Mesenchymal stem cell (in vitro differentiated cells and primary cell): ENCODE measurements at regions not wholly inside any gene's neighbourhood (a gene's known extent, or its start where the extent isn't known, plus 50 kb on each side); places are given as distances from the start of the nearest gene placed in this dataset.

ENCODE experiments used
- DNase-seq: peaks from one replicate; pipeline ENCODE4 v3.0.0-alpha.2; 2013
- H2AFZ ChIP-seq: one replicate; pipeline ENCODE4 v1.6.1; 2013; ENCODE audit warnings: low read depth, mild to moderate bottlenecking, control low read depth, inconsistent platforms, low read length, moderate library complexity
- H2AK5ac ChIP-seq: 2 replicates; pipeline ENCODE4 v1.6.1; 2013; ENCODE audit warnings: low read length, moderate library complexity, mild to moderate bottlenecking, inconsistent platforms; ENCODE audit not compliant: severe bottlenecking
- H2BK120ac ChIP-seq: one replicate; pipeline ENCODE4 v1.6.1; 2013; ENCODE audit warnings: low read depth, mild to moderate bottlenecking, inconsistent platforms, low read length, moderate library complexity
- H2BK12ac ChIP-seq, 2 experiments: one replicate each; pipeline ENCODE4 v1.6.1; 2013; ENCODE audit warnings: inconsistent platforms in 2 of 2, low read length in 2 of 2, mild to moderate bottlenecking in 2 of 2, moderate library complexity in 2 of 2, control low read depth in 1 of 2
- H2BK15ac ChIP-seq: one replicate; pipeline ENCODE4 v1.6.1; 2013; ENCODE audit warnings: mild to moderate bottlenecking, low read depth, inconsistent platforms; ENCODE audit not compliant: poor library complexity, severe bottlenecking
- H2BK5ac ChIP-seq: 2 replicates; pipeline ENCODE4 v1.6.1; 2013; ENCODE audit warnings: low read depth, mild to moderate bottlenecking, low read length, control low read depth, inconsistent platforms; ENCODE audit not compliant: poor library complexity, severe bottlenecking
- H3K14ac ChIP-seq, 2 experiments: one replicate each; pipeline ENCODE4 v1.6.1; 2013; ENCODE audit warnings: inconsistent platforms in 2 of 2, low read length in 2 of 2, control low read depth in 1 of 2, mild to moderate bottlenecking in 1 of 2, moderate library complexity in 1 of 2
- H3K18ac ChIP-seq, 2 experiments: one replicate each; pipeline ENCODE4 v1.6.1; 2013; ENCODE audit warnings: inconsistent platforms in 2 of 2, low read length in 2 of 2, control low read depth in 1 of 2, low read depth in 1 of 2, mild to moderate bottlenecking in 1 of 2
- H3K23ac ChIP-seq, 2 experiments: one replicate each; pipeline ENCODE4 v1.6.1; 2013; ENCODE audit warnings: inconsistent platforms in 2 of 2, low read length in 2 of 2, mild to moderate bottlenecking in 2 of 2, moderate library complexity in 2 of 2, control low read depth in 1 of 2
- H3K27ac ChIP-seq: 2 replicates; pipeline ENCODE4 v1.5.1; 2013; ENCODE audit warnings: mild to moderate bottlenecking, moderate library complexity, low read length, control low read depth, inconsistent platforms; ENCODE audit not compliant: poor library complexity, severe bottlenecking
- H3K27me3 ChIP-seq, 2 experiments: 2 replicates each; pipeline versions ENCODE4 v1.6.1 to v1.7.0; 2013; ENCODE audit warnings: low read length in 2 of 2, mild to moderate bottlenecking in 2 of 2, moderate library complexity in 2 of 2, control low read depth in 1 of 2, inconsistent platforms in 1 of 2; ENCODE audit not compliant: control insufficient read depth in 1 of 2, insufficient read depth in 1 of 2
- H3K36me3 ChIP-seq, 2 experiments: 2 replicates each; pipeline versions ENCODE4 v1.6.1 to v1.7.0; 2013; ENCODE audit warnings: low read length in 2 of 2, control low read depth in 1 of 2, inconsistent platforms in 1 of 2, low read depth in 1 of 2, mild to moderate bottlenecking in 1 of 2; ENCODE audit not compliant: insufficient read depth in 2 of 2, control insufficient read depth in 1 of 2
- H3K4ac ChIP-seq, 2 experiments: one replicate each; pipeline ENCODE4 v1.6.1; 2013; ENCODE audit warnings: inconsistent platforms in 2 of 2, low read length in 2 of 2, mild to moderate bottlenecking in 2 of 2, moderate library complexity in 2 of 2, control low read depth in 1 of 2, low read depth in 1 of 2
- H3K4me1 ChIP-seq: 2 replicates; pipeline ENCODE4 v1.6.1; 2013; ENCODE audit warnings: low read depth, low read length, control low read depth; ENCODE audit not compliant: control insufficient read depth, insufficient read depth
- H3K4me2 ChIP-seq: 2 replicates; pipeline ENCODE4 v1.6.1; 2013; ENCODE audit warnings: low read length, mild to moderate bottlenecking, inconsistent platforms; ENCODE audit not compliant: poor library complexity, severe bottlenecking
- H3K4me3 ChIP-seq, 2 experiments: 2 replicates each; pipeline versions ENCODE4 v1.5.1 to v1.7.0; 2013; ENCODE audit warnings: low read length in 2 of 2, mild to moderate bottlenecking in 2 of 2, control low read depth in 1 of 2, low read depth in 1 of 2; ENCODE audit not compliant: insufficient read depth in 1 of 2
- H3K79me1 ChIP-seq: replicated peaks from 2 replicates; pipeline ENCODE4 v1.6.1; 2013; ENCODE audit warnings: mild to moderate bottlenecking, control low read depth, low read length, inconsistent platforms; ENCODE audit not compliant: poor library complexity, severe bottlenecking
- H3K9ac ChIP-seq: 2 replicates; pipeline ENCODE4 v1.7.0; 2013; ENCODE audit warnings: mild to moderate bottlenecking, low read length, moderate library complexity
- H3K9me3 ChIP-seq: 2 replicates; pipeline ENCODE4 v1.7.0; 2013; ENCODE audit warnings: mild to moderate bottlenecking, low read length; ENCODE audit not compliant: control insufficient read depth
- H4K8ac ChIP-seq: one replicate; pipeline ENCODE4 v1.6.1; 2013; ENCODE audit warnings: inconsistent platforms, mild to moderate bottlenecking, low read length, moderate library complexity
- H4K91ac ChIP-seq: one replicate; pipeline ENCODE4 v1.6.1; 2013; ENCODE audit warnings: mild to moderate bottlenecking, low read length, inconsistent platforms
- WGBS: methylation state at CpG from one replicate; pipeline ENCODE4 v1.1.7; 2013; ENCODE audit warnings: mixed read lengths; 5-methylcytosine and 5-hydroxymethylcytosine counted together

- Histone ChIP-seq H3K4me1 (no peaks in the 10 kb centered on the region), H3K9me3 (no peaks in the 10 kb centered on the region), H3K4ac (no peak overlapping the region), H3K23ac (no peak overlapping the region), H3K4me2 (no peak overlapping the region), H3K18ac (no peak overlapping the region), H4K91ac (no peak overlapping the region), H2BK5ac (no peak overlapping the region), H3K36me3 (no peaks in the 10 kb centered on the region), H3K9ac (no peak overlapping the region), H2AFZ (no peak overlapping the region), H3K27ac (no peak overlapping the region), H3K27me3 (no peaks in the 10 kb centered on the region), H2BK120ac (no peak overlapping the region), H4K8ac (no peak overlapping the region), H2BK15ac (no peak overlapping the region), H2AK5ac (no peak overlapping the region), H3K4me3 (no peak overlapping the region), H2BK12ac (no peak overlapping the region), H3K79me1 (no peaks in the 10 kb centered on the region), H3K14ac (no peak overlapping the region)
- no peak for DNase-seq
- WGBS: 84% methylated on average over 3 of the region's 3 CpGs
Observed at GRCh38 chr11:92576315-92576714, 351.7 kb downstream of the FAT3 start.

GRCh38 chr11:92580908-92581307, 356.3 kb downstream of the FAT3 start:
- Histone ChIP-seq H3K14ac (no peak overlapping the region), H3K4ac (no peak overlapping the region), H2BK15ac (no peak overlapping the region), H3K4me2 (no peak overlapping the region), H3K79me1 (no peaks in the 10 kb centered on the region), H3K18ac (no peak overlapping the region), H2AFZ (no peak overlapping the region), H2BK5ac (no peak overlapping the region), H3K9ac (no peak overlapping the region), H3K23ac (no peak overlapping the region), H2BK120ac (no peak overlapping the region), H3K4me3 (no peak overlapping the region), H2BK12ac (no peak overlapping the region), H3K27ac (no peak overlapping the region), H3K9me3 (no peaks in the 10 kb centered on the region), H4K91ac (no peak overlapping the region), H3K36me3 (no peaks in the 10 kb centered on the region), H4K8ac (no peak overlapping the region), H3K27me3 (no peaks in the 10 kb centered on the region), H2AK5ac (no peak overlapping the region), H3K4me1 (no peaks in the 10 kb centered on the region)
- WGBS: 0% methylated on average over 1 of the region's 1 CpG
- no peak for DNase-seq

GRCh38 chr11:92588393-92588792, 363.8 kb downstream of the FAT3 start:
- H3K4me3 ChIP-seq: no peak overlapping the region
- no peaks in the 10 kb centered on the region for H3K27me3 ChIP-seq
- no peak overlapping the region for H3K4me2 ChIP-seq
- no peak overlapping the region for H2BK120ac ChIP-seq
- no peak for DNase-seq
- no peaks in the 10 kb centered on the region for H3K36me3 ChIP-seq
- no peak overlapping the region for H2BK5ac ChIP-seq
- H3K18ac ChIP-seq: no peak overlapping the region
- H3K9ac ChIP-seq: no peak overlapping the region
- no peaks in the 10 kb centered on the region for H3K9me3 ChIP-seq
- no peak overlapping the region for H2BK15ac ChIP-seq
- H3K14ac ChIP-seq: no peak overlapping the region
- H2AFZ ChIP-seq: no peak overlapping the region
- no peak overlapping the region for H3K27ac ChIP-seq
- no peaks in the 10 kb centered on the region for H3K4me1 ChIP-seq
- no peak overlapping the region for H2BK12ac ChIP-seq
- no peak overlapping the region for H3K23ac ChIP-seq
- no peak overlapping the region for H3K4ac ChIP-seq
- no peaks in the 10 kb centered on the region for H3K79me1 ChIP-seq
- no peak overlapping the region for H2AK5ac ChIP-seq
- no peak overlapping the region for H4K91ac ChIP-seq
- no peak overlapping the region for H4K8ac ChIP-seq

GRCh38 chr11:92589512-92589911, 364.9 kb downstream of the FAT3 start:
- Histone ChIP-seq H2BK120ac (no peak overlapping the region), H3K4ac (no peak overlapping the region), H2BK12ac (no peak overlapping the region), H3K9ac (no peak overlapping the region), H2BK5ac (no peak overlapping the region), H4K8ac (no peak overlapping the region), H3K27me3 (no peaks in the 10 kb centered on the region), H3K79me1 (no peaks in the 10 kb centered on the region), H3K18ac (no peak overlapping the region), H3K14ac (no peak overlapping the region), H3K36me3 (no peaks in the 10 kb centered on the region), H2AFZ (no peak overlapping the region), H3K23ac (no peak overlapping the region), H3K9me3 (no peaks in the 10 kb centered on the region), H2BK15ac (no peak overlapping the region), H2AK5ac (no peak overlapping the region), H3K4me3 (no peak overlapping the region), H3K4me1 (no peaks in the 10 kb centered on the region), H3K27ac (no peak overlapping the region), H4K91ac (no peak overlapping the region), H3K4me2 (no peak overlapping the region)
- DNase-seq: no peak
- WGBS: 82% methylated on average over 2 of the region's 3 CpGs
